GM18858 (cell line): ENCODE measurements at regions not wholly inside any gene's neighbourhood (a gene's known extent, or its start where the extent isn't known, plus 50 kb on each side); places are given as distances from the start of the nearest gene placed in this dataset.
"Not testable (repeated sequence)": the region's sequence is repeated elsewhere in the genome, so short reads cannot be mapped to it uniquely, and the experiment has no call there.

Source experiments
- ATAC-seq: cut with Tn5 transposase; IDR thresholded peaks from one replicate; pipeline ENCODE4 v1.9.1; 2021; ENCODE audit not compliant: unreplicated experiment

- no peak for ATAC-seq
Observed at GRCh38 chr2:185633621-185634020, 105.0 kb upstream of the FSIP2 start.

GRCh38 chr2:185638771-185639170 lies 99.8 kb upstream of the FSIP2 start:
- ATAC-seq, result no peak

- ATAC-seq, result no peak
Observed at GRCh38 chr2:185640588-185640987, 98.0 kb upstream of the FSIP2 start.

GRCh38 chr2:185643434-185643833 lies 95.2 kb upstream of the FSIP2 start:
- no peak for ATAC-seq

DNA sequence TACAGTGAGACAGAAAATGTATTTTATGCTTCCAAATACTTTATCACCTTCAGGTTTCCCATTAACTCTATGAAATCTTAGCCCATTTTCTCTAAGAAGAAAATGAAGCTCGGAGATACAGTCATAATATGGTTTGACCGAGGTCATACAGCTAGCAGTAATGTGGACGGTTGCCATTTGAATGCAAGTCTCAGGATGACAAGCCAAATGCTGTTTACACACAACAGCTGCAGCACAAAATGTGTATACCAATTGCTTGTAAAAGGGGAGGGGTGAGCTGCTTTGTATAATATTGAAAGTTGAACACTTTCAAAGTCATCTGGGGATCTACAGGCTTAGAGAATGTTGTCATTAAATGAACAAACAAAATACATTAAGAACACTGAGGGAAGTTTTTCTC lies 93.8 kb upstream of the FSIP2 start:
- ATAC-seq, result peak; percentile 62

- no peak for ATAC-seq
Observed at GRCh38 chr2:185645529-185645928, 93.1 kb upstream of the FSIP2 start.

DNA sequence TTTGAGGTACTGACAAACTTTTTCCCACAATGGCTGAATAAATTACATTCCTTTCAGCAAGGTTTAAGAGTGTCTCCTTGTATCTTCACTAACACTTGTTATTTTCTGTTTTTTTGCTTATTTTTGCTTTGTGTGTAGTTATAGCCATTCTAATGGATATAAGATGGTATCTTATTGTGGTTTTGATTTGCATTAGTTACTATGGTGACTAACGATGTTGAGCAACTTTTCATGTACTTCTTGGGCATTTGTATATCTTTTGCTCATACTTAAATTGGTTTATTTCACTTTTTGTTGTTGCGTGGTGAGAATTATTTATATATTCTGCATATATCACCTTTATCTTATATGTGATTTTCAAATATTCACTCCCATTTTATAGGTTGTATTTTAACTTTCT lies 79.9 kb upstream of the FSIP2 start:
- no peak for ATAC-seq

- ATAC-seq, result no peak
Observed at GRCh38 chr2:185663811-185664210, 74.8 kb upstream of the FSIP2 start.

- no peak for ATAC-seq
Observed at GRCh38 chr2:185664384-185664783, 74.2 kb upstream of the FSIP2 start.

GRCh38 chr2:185665251-185665814 lies 73.3 kb upstream of the FSIP2 start:
- ATAC-seq, result no peak

- no peak for ATAC-seq
Observed at GRCh38 chr2:185667452-185667851, 71.2 kb upstream of the FSIP2 start.

GRCh38 chr2:185668710-185669109 lies 69.9 kb upstream of the FSIP2 start:
- ATAC-seq, result no peak

DNA sequence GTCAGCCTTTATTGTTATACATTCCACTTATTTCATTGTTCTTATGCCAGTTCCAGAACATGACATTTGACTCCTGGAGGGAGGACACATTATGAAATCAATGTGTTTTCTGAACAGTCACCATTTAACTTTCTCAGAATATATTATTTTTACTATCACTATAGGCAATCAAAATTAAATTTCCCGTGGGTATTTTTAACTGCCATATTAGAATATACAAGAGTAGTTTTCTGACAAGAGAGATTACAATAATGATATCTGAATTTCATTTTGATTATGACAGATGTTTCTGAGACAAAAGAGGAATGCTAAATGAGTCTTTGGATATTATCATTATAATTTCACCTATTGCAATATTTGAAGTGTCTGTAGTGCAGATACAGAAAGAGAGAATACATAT lies 64.4 kb upstream of the FSIP2 start:
- ATAC-seq, result no peak

- no peak for ATAC-seq
Observed at GRCh38 chr2:185676316-185676715, 62.3 kb upstream of the FSIP2 start.

DNA sequence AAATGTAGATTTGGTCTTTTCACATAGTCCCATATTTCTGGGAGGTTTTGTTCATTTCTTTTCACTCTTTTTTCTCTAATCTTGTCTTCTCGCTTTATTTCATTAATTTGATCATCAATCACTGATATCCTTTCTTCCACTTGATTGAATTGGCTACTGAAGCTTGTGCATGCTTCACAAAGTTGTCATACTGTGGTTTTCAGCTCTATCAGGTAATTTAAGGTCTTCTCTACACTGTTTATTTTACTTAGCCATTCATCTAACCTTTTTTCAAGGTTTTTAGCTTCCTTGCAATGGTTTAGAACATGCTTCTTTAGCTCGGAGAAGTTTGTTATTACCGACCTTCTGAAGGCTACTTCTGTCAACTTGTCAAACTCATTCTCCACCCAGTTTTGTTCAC lies 51.6 kb upstream of the FSIP2 start:
- not testable (repeated sequence) for ATAC-seq

GRCh38 chr2:185687967-185688366 lies 50.6 kb upstream of the FSIP2 start:
- no peak for ATAC-seq
